NCI-H2029 treated with DMSO at 0.1 percent for 48 hours (cell line): ENCODE measurements at regions not wholly inside any gene's neighbourhood (a gene's known extent, or its start where the extent isn't known, plus 50 kb on each side); places are given as distances from the start of the nearest gene placed in this dataset.
A peak's percentile ranks its signal among the peaks of the same experiment; 100 is the strongest.

Source experiments
- DNase-seq: peaks from one replicate; lab custom pipeline; 2025; lab: John Stamatoyannopoulos, UW

DNA sequence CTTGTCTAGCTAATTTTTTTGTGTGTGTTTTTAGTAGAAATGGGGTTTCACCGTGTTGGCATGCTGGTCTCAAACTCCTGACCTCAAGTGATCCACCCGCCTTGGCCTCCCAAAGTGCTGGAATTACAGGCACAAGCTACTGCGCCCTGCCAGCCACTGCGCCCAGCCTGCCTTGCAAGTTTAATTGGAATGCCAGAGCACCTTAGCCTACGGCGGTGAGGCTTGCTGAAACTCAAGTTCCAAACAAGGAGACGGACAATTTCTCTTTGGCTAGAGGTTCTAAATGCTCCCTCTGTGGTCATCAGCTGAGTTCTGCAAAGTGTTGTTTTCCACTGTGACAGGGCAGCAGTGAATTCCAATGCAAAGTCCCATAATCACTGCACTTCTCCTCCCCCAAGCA lies 583.4 kb downstream of the KCNJ3 start:
- DNase-seq: no peak

- DNase-seq: no peak
Observed at GRCh38 chr2:155273323-155273722, 574.8 kb downstream of the KCNJ3 start.

GRCh38 chr2:155266583-155266982 lies 568.1 kb downstream of the KCNJ3 start:
- no peak for DNase-seq

- no peak for DNase-seq
Observed at GRCh38 chr2:155266109-155266508, 567.6 kb downstream of the KCNJ3 start.

DNA sequence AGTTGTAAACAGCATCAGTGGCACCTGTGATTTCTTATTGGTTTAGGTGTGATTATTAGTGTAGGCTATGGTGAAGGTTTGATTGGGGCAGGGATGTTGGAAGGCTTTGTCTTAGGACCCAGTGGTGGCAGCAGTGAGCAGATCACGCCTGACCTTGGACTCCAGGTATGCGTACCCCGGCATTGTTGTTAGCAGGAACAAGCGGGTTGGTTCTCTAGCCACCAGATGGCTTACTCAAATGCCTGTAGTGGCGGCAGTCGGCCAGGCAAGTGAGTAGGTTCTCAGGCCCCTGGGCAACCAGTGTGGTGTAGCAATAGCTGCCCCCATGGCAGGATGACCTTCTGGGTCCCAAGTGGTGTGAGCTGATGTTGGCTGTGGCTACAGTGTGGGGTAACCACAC lies 558.3 kb downstream of the KCNJ3 start:
- DNase-seq: no peak

GRCh38 chr2:155250800-155251199 lies 552.3 kb downstream of the KCNJ3 start:
- DNase-seq: no peak

- no peak for DNase-seq
Observed at GRCh38 chr2:155240176-155240575, 541.7 kb downstream of the KCNJ3 start.

DNA sequence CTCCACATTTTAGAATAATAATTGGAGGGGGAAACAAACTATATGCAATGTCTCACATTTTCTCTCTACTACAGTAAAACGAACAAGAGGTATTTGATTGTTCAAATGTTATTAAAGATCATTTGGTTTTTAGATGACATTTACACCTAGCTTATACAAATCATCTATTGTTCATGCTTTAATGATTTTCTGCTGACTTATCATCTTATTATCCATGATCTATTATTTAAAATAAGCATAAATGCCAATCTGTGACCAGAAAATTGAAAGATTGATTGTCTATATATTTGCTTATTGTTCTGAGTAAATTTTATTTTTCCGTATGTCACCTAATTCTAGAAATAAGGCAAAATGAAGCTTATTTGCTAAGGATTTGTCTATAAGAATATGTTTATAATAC lies 537.2 kb downstream of the KCNJ3 start:
- no peak for DNase-seq

DNA sequence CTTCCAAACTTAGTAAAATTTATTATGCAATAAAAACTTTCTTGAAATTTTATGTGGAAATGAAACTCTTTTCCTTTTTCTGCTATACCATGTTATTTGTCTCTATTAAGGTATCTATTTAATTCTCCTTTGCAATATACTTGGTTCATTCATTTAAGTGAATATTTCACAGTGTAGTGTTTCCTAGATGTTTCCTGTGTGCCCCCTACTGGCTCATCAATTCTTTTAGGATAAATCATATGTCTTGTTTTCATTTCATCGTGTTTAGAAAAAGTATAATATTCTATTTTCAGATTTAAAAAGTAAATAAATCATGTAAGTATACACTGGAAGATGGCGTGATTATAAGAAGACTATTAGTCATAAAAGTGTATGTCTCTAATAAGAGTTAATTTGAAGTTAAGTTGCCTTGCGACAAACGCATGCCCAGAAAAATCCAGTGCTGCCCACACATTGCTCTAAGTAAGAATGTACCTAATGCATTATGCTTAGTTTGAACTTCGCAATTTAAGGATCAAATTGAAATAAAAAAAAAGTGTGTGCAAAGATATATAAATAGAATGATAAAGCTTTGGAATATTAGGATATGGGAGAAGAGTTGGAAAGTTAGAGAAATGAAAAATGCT lies 525.4 kb downstream of the KCNJ3 start:
- DNase-seq: peak; percentile 16

DNA sequence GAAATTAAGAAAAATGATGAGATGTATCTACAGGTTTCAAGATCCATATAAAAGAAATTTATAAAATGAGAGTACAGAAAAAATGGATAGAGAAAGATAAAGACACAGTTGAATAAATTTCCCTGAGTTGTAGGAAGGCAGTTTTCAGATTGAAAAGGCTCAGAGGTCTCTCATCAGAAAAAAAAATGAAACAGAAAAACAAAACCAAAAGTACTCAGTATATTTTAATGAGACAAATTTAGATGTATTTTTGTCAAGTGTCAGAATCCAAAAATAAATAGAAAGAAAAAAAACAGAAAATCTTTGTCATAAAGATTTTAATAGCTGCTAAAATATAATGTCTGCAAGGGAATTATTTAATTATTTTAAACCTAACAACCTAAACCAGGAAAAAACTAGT lies 520.5 kb downstream of the KCNJ3 start:
- no peak for DNase-seq

- no peak for DNase-seq
Observed at GRCh38 chr2:155218292-155218924, 519.9 kb downstream of the KCNJ3 start.

DNA sequence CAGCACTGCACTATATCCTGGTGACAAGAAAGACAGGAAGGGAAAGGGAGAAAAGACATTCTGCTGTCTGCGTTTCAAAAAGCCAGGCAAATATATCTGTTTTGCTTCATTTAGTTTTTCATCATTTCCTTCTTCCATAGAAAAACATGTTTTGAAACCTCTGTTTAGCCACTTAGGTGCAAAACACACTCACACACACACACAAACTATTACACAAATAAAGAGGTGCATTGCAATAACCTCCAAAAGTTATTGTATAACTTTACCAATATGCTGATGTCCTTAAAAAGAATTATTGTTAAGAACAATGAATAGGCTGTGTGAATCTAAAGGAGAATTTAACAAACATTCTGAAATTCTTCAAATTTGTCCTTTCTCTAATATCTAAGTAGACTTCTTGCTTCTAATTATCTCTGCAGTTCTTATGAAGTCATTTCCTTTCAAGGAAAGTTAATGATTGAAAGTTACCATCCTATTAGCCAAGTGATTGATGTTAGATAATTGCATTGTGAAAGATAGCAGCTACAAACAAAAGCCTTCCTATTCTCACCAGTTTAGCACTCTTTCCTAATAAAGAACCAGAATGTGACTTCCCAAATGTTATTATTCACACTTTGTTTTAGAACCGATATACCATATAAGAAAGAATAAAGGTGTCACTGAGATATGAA lies 516.7 kb downstream of the KCNJ3 start:
- DNase-seq: no peak

DNA sequence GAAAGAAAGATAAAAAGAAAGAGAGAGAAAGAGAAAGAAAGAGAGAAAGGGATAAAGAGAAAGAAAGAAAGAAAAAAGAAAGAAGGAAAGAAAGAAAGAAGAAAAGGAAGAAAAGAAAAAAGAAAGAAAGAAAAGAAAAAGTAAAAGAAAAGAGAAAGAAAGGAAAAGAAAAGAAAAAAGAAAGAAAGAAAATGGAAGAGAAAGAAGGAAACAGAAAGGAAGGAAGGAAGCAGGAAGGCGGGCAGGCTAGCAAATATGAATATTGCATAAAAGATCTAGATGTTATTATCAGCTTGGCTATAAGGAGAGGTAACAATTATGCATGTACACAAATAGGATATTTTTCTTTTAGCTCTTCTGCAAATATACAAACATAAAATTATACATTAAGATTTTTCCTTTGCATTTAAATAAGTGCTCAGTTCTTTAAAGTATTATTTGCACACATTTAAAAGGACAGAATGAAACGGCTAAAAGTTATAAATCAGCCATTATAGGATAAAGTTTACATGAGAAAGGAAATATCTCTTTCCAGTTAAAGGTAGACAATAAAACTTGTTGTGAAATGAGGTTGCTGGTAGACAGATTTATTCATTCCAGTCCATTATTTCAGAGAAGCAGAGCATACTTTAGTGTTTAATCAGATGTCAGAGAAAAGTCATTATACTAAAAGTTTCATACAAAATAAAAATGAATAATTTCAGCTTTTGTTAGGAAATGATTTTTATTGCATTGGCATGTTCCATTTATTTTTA lies 511.4 kb downstream of the KCNJ3 start:
- no peak for DNase-seq

- no peak for DNase-seq
Observed at GRCh38 chr2:155203178-155203577, 504.7 kb downstream of the KCNJ3 start.

GRCh38 chr2:155200753-155201152 lies 502.3 kb downstream of the KCNJ3 start:
- DNase-seq: no peak

DNA sequence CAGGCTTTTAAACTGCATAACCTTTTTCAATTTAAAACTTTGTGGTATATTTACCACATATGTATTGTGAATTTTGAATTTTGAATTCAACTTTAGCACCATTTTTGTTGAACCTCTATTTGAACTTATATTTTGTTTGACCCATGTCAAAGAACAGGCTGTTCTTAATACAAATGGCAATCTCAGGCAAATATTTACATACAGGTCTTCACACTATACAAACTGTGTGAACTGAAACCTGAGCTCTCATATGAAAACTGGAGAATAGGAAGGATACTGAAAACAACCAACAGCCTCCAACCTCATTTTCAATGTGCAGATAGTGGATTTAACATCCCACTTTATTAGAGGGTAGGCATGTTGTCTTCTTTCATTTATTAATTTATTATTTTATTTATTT lies 491.8 kb downstream of the KCNJ3 start:
- peak; percentile 47 for DNase-seq

- no peak for DNase-seq
Observed at GRCh38 chr2:155178921-155179320, 480.4 kb downstream of the KCNJ3 start.

DNA sequence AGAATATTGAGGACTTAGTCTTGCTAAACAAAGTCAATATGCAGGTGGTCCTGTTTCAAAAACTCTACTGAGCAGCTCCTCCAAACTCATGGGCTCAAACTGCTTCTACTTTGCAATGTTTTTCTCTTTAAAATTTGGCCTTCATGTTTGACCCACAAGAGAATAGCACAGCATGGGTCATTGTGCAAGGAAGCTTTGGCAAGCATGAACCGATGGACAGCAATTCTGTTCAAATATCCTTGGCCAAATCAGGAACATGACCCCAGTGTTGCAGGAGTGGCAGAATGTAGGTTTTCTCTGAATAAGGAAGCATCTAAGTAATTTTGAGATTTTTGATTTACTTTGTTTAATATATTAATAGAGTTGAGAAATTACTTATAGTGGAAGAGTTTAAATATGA lies 477.9 kb downstream of the KCNJ3 start:
- no peak for DNase-seq

GRCh38 chr2:155169317-155169716 lies 470.8 kb downstream of the KCNJ3 start:
- DNase-seq: no peak

DNA sequence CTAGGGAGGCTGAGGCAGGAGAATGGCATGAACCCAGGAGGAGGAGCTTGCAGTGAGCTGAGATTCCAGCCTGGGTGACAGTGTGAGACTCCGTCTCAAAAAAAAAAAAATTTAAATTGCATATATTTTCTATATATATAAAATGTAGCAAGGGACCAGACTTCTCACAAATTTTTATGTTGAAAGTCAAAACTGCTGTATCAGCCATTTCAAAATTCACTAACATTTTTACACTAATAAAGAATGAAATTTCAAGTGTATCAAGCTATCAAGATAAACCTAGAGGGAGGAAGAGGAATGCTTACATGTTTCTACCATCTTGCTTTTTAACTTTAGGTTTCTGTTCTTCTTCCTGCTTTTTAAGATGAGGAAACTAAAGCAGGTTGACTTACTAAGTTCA lies 464.0 kb downstream of the KCNJ3 start:
- no peak for DNase-seq

GRCh38 chr2:155161314-155161713 lies 462.8 kb downstream of the KCNJ3 start:
- DNase-seq: no peak

GRCh38 chr2:155157711-155158110 lies 459.2 kb downstream of the KCNJ3 start:
- no peak for DNase-seq

- DNase-seq: no peak
Observed at GRCh38 chr2:155157065-155157464, 458.6 kb downstream of the KCNJ3 start.
